Panc1 (cell line): ENCODE measurements at regions not wholly inside any gene's neighbourhood (a gene's known extent, or its start where the extent isn't known, plus 50 kb on each side); places are given as distances from the start of the nearest gene placed in this dataset.
"Not testable (repeated sequence)": the region's sequence is repeated elsewhere in the genome, so short reads cannot be mapped to it uniquely, and the experiment has no call there.

Experiments used
- ATAC-seq: fragments of 200-7000 bp; cut with Tn5 transposase; 2 replicates; pipeline ENCODE4 v1.9.1; 2020; ENCODE audit warnings: mild to moderate bottlenecking, moderate library complexity
- BruUV-seq: library from RNA; stranded (reverse); fragments of 400-500 nt; replicated peaks from 2 replicates; lab custom pipeline; 2021; lab: Mats Ljungman, UMichigan
- CTCF ChIA-PET: fragments of 300-600 bp; sonication (Branson Sonifier 250); formaldehyde crosslinking; loops from one replicate; lab custom pipeline; 2022; ENCODE audit warnings: antibody characterized with exemption; lab: Charles Lee
- POLR2A ChIA-PET: fragments of 300-600 bp; sonication (Branson Sonifier 250); formaldehyde crosslinking; loops from one replicate; lab custom pipeline; 2022; ENCODE audit warnings: antibody characterized with exemption; lab: Charles Lee
- DNase-seq: peaks from one replicate; pipeline ENCODE4 v3.0.0-alpha.2; 2010; ENCODE audit warnings: low read depth, low spot score
- H3K27ac ChIP-seq: 2 replicates; pipeline ENCODE4 v1.5.1; 2011; ENCODE audit warnings: mild to moderate bottlenecking, low read length, inconsistent platforms
- H3K27me3 ChIP-seq: fragments of 200-500 bp; sonication (Bioruptor generic); 2 replicates; pipeline ENCODE4 v1.6.0; 2014; ENCODE audit warnings: low read length, inconsistent platforms; ENCODE audit not compliant: control insufficient read depth, insufficient read depth
- H3K36me3 ChIP-seq: fragments of 200-500 bp; sonication (Bioruptor generic); 2 replicates; pipeline ENCODE4 v1.5.1; 2014; ENCODE audit warnings: inconsistent platforms, mild to moderate bottlenecking, low read length, moderate library complexity; ENCODE audit not compliant: control insufficient read depth, insufficient read depth
- H3K4me1 ChIP-seq: 2 replicates; pipeline ENCODE4 v1.5.1; 2011; ENCODE audit warnings: inconsistent platforms, mild to moderate bottlenecking, low read length, moderate library complexity; ENCODE audit not compliant: control insufficient read depth, insufficient read depth
- H3K4me3 ChIP-seq, 2 experiments: 2 replicates each; pipeline ENCODE4 v1.5.1; 2011 to 2012; ENCODE audit warnings: low read depth in 2 of 2, low read length in 2 of 2, mild to moderate bottlenecking in 2 of 2, inconsistent platforms in 1 of 2, moderate library complexity in 1 of 2
- H3K9me3 ChIP-seq: fragments of 200-500 bp; sonication (Bioruptor generic); 2 replicates; pipeline ENCODE4 v1.5.1; 2014; ENCODE audit warnings: low read depth, mild to moderate bottlenecking, inconsistent platforms, low read length, moderate library complexity; ENCODE audit not compliant: control insufficient read depth, insufficient read depth
- POLR2AphosphoS5 ChIP-seq: IDR thresholded peaks from 2 replicates; pipeline ENCODE4 v1.6.1; 2012; ENCODE audit warnings: mild to moderate bottlenecking, low read depth, low read length, moderate library complexity
- SIN3A ChIP-seq: IDR thresholded peaks from 2 replicates; pipeline ENCODE4 v1.6.1; 2012; ENCODE audit warnings: low read depth, mild to moderate bottlenecking, low read length, moderate library complexity, borderline replicate concordance; ENCODE audit not compliant: insufficient read depth
- TCF7L2 ChIP-seq: IDR thresholded peaks from 2 replicates; pipeline ENCODE4 v1.6.1; 2011; ENCODE audit warnings: mild to moderate bottlenecking, low read depth, low read length, inconsistent platforms
- in situ Hi-C: cut with HindIII; loops from 2 replicates; pipeline ENCODE4 v1.10.0; 2016; ENCODE audit warnings: low sequenced_read_pairs, low pct_unique_long_range_greater_than_20kb
- intact Hi-C: fragments of 100-400 bp; cut with micrococcal nuclease; formaldehyde crosslinking; loops from one replicate; pipeline ENCODE4 v1.10.0; 2022; ENCODE audit not compliant: unreplicated experiment
- TF ChIP-seq, protein P1 (sequence below): fragments of 450-650 bp; IDR thresholded peaks from 2 replicates; pipeline ENCODE4 v1.5.1; 2017; ENCODE audit warnings: mild to moderate bottlenecking
- TF ChIP-seq, protein P2 (sequence below), 2 experiments: IDR thresholded peaks; 2 replicates each; pipeline ENCODE4 v1.6.1; 2011 to 2012; ENCODE audit warnings: low read depth in 2 of 2, control low read depth in 1 of 2, low read length in 1 of 2, mild to moderate bottlenecking in 1 of 2, moderate library complexity in 1 of 2; ENCODE audit not compliant: insufficient read depth in 1 of 2

DNA sequence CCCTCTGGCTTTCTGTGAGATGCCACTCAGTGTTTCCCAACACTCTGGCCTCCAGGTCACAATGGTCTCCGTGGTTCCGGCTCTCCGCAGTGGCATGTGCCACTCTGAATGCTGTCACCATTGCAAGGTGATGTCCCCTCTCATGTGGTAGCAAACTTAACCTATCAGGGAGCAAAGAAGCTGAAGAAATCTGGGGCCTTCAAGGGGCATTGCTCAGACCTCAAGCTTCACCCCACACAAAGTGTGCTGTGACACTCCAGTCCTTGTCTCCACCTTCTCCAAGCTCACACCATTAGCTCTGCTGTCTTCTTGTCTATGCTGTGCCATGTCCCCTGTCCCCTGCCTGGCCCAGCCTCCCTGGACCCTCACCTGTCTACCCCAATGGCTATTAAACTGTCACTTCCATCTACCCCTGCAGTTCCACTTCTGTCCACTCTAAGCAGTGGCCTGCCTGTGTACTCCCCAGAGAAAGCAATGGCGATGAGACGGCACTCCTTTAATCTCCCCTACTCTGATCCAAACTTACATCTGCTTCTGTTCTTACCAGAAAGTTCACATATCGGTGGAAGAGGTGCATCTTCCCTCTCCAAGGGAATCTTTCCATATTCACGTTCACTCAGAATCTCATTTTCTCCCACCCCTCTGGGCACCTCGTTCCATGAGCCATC is 93.7 kb downstream of the DHRS2 start:
- DNase-seq: no peak
- H3K4me1 ChIP-seq: peaks cover 3% of the 10 kb centered on the region; the same call in 1 of the 2 replicates
- BruUV-seq: no TSS peak

DNA sequence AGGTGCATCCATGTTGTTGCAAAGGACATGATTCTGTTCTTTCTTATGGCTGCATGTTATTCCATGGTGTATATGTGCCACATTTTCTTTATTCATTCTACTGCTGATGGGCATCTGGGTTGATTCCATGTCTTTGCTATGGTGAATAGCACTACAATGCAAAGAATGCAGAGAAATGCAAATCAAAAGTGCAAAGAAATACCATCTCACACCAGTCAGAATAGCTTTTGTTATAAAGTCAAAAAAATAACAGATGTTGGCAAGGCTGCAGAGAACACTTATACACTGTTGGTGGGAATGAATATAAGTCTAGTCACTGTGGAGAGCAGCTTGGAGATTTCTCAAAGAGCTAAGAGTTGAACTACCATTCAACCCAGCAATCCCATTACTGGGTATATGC is 99.2 kb downstream of the DHRS2 start:
- TF ChIP-seq, protein P1, sequence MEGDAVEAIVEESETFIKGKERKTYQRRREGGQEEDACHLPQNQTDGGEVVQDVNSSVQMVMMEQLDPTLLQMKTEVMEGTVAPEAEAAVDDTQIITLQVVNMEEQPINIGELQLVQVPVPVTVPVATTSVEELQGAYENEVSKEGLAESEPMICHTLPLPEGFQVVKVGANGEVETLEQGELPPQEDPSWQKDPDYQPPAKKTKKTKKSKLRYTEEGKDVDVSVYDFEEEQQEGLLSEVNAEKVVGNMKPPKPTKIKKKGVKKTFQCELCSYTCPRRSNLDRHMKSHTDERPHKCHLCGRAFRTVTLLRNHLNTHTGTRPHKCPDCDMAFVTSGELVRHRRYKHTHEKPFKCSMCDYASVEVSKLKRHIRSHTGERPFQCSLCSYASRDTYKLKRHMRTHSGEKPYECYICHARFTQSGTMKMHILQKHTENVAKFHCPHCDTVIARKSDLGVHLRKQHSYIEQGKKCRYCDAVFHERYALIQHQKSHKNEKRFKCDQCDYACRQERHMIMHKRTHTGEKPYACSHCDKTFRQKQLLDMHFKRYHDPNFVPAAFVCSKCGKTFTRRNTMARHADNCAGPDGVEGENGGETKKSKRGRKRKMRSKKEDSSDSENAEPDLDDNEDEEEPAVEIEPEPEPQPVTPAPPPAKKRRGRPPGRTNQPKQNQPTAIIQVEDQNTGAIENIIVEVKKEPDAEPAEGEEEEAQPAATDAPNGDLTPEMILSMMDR: no peak
- no peak for TF ChIP-seq POLR2AphosphoS5
- no peak for TF ChIP-seq SIN3A
- TF ChIP-seq, protein P2, sequence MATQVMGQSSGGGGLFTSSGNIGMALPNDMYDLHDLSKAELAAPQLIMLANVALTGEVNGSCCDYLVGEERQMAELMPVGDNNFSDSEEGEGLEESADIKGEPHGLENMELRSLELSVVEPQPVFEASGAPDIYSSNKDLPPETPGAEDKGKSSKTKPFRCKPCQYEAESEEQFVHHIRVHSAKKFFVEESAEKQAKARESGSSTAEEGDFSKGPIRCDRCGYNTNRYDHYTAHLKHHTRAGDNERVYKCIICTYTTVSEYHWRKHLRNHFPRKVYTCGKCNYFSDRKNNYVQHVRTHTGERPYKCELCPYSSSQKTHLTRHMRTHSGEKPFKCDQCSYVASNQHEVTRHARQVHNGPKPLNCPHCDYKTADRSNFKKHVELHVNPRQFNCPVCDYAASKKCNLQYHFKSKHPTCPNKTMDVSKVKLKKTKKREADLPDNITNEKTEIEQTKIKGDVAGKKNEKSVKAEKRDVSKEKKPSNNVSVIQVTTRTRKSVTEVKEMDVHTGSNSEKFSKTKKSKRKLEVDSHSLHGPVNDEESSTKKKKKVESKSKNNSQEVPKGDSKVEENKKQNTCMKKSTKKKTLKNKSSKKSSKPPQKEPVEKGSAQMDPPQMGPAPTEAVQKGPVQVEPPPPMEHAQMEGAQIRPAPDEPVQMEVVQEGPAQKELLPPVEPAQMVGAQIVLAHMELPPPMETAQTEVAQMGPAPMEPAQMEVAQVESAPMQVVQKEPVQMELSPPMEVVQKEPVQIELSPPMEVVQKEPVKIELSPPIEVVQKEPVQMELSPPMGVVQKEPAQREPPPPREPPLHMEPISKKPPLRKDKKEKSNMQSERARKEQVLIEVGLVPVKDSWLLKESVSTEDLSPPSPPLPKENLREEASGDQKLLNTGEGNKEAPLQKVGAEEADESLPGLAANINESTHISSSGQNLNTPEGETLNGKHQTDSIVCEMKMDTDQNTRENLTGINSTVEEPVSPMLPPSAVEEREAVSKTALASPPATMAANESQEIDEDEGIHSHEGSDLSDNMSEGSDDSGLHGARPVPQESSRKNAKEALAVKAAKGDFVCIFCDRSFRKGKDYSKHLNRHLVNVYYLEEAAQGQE (IDR thresholded peaks at IDR 0.05; ENCODE audit: insufficient read depth in 1 of 2, low read depth in 2 of 2, low read length in 1 of 2): no peak
- no peak for TF ChIP-seq TCF7L2
- CTCF ChIA-PET: no interaction called here

More for the DNA sequence above, 93.7 kb downstream of the DHRS2 start:
- H3K36me3 ChIP-seq: no peaks in the 10 kb centered on the region
- no peak for ATAC-seq
- ChIA-PET CTCF (no interaction called here), POLR2A (no interaction called here)
- TF ChIP-seq TCF7L2 (no peak), SIN3A (no peak), POLR2AphosphoS5 (no peak)
- TF ChIP-seq, protein P1: peak; percentile 4; the same call in 1 of the 2 replicates
- TF ChIP-seq, protein P2 (IDR thresholded peaks at IDR 0.05; ENCODE audit: insufficient read depth in 1 of 2, low read depth in 2 of 2, low read length in 1 of 2): no peak
- H3K27me3 ChIP-seq: no peaks in the 10 kb centered on the region
- intact Hi-C loops: loop anchor here (5.0 kb wide), 1 partner anchor 222 kb away; the partner anchor contains the start of gene DHRS4
- no peaks in the 10 kb centered on the region for H3K9me3 ChIP-seq
- in situ Hi-C loops: no loop called here
- no peak overlapping the region for H3K27ac ChIP-seq
- H3K4me3 ChIP-seq: no peak overlapping the region

DNA sequence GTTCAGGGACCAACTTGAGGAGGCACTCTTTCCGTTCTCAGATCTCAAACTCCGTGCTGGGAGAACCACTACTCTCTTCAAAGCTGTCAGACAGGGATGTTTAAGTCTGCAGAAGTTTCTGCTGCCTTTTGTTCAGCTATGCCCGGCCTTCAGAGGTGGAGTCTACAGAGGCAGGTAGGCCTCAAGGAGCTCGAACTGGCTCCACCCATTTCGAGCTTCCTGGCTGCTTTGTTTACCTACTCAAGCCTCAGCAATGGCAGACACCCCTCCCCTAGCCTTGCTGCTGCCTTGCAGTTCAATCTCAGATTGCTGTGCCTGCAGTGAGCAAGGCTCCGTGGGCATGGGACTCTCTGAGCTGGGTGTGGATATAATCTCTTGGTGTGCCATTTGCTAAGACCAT is 108.2 kb downstream of the DHRS2 start:
- POLR2A ChIA-PET, H3K27me3 ChIP-seq, ATAC-seq, H3K4me1 ChIP-seq, CTCF ChIA-PET, intact Hi-C loops, H3K27ac ChIP-seq, H3K36me3 ChIP-seq, in situ Hi-C loops, H3K4me3 ChIP-seq, BruUV-seq, H3K9me3 ChIP-seq, DNase-seq: not testable (repeated sequence)

More for the DNA sequence above, 99.2 kb downstream of the DHRS2 start:
- DNase-seq (no peak), ATAC-seq (no peak)
- Histone ChIP-seq H3K36me3 (no peaks in the 10 kb centered on the region), H3K27me3 (no peaks in the 10 kb centered on the region), H3K9me3 (no peaks in the 10 kb centered on the region), H3K4me3 (no peak overlapping the region), H3K27ac (no peak overlapping the region), H3K4me1 (no peaks in the 10 kb centered on the region)
- POLR2A ChIA-PET: no interaction called here
- no TSS peak for BruUV-seq
- intact Hi-C loops (no loop called here), in situ Hi-C loops (no loop called here)
